CD4-positive, CD25-positive, alpha-beta regulatory T cell (primary cell): ENCODE measurements at regions not wholly inside any gene's neighbourhood (a gene's known extent, or its start where the extent isn't known, plus 50 kb on each side); places are given as distances from the start of the nearest gene placed in this dataset.

Experiments used
- ATAC-seq, 2 donors: fragments of 150-1000 bp; cut with Tn5 transposase; one replicate each; pipeline ENCODE4 v1.10.0; 2021; ENCODE audit warnings: low read depth in 2 of 2, moderate number of reproducible peaks in 2 of 2, moderate library complexity in 1 of 2
- DNase-seq, 3 donors: peaks; one replicate each; pipeline versions ENCODE4 v3.0.0 to v3.0.0-alpha.2; 2012 to 2022; ENCODE audit warnings: mixed read lengths in 1 of 3
- H3K27ac ChIP-seq: one replicate; pipeline ENCODE4 v1.7.0; 2013; ENCODE audit warnings: mild to moderate bottlenecking, low read length; ENCODE audit not compliant: insufficient read depth, poor library complexity, severe bottlenecking
- H3K27me3 ChIP-seq: one replicate; pipeline ENCODE4 v1.7.0; 2013; ENCODE audit warnings: low read length; ENCODE audit not compliant: control insufficient read depth, insufficient read depth
- H3K36me3 ChIP-seq: one replicate; pipeline ENCODE4 v1.7.0; 2013; ENCODE audit warnings: mild to moderate bottlenecking, low read length, moderate library complexity; ENCODE audit not compliant: control insufficient read depth, insufficient read depth
- H3K4me1 ChIP-seq: 2 replicates; pipeline ENCODE4 v1.7.0; 2013; ENCODE audit warnings: mild to moderate bottlenecking, low read length; ENCODE audit not compliant: insufficient read depth, control insufficient read depth, poor library complexity, severe bottlenecking
- H3K4me3 ChIP-seq: one replicate; pipeline ENCODE4 v1.7.0; 2013; ENCODE audit warnings: low read depth, mild to moderate bottlenecking, low read length, moderate library complexity
- H3K9me3 ChIP-seq, 2 experiments: 1 replicate in 1 of 2; 2 replicates in 1 of 2; pipeline ENCODE4 v1.7.0; 2013; ENCODE audit warnings: low read length in 2 of 2, mild to moderate bottlenecking in 1 of 2, moderate library complexity in 1 of 2; ENCODE audit not compliant: control insufficient read depth in 2 of 2
- H3K27ac Mint-ChIP-seq, 3 donors: one replicate each; pipeline ENCODE4 v1.8.0; 2020 to 2022; ENCODE audit warnings: mild to moderate bottlenecking in 3 of 3, mixed read lengths in 3 of 3, moderate library complexity in 2 of 3
- H3K27me3 Mint-ChIP-seq: one replicate; pipeline ENCODE4 v1.8.0; 2022; ENCODE audit warnings: mild to moderate bottlenecking, mixed read lengths
- H3K36me3 Mint-ChIP-seq: one replicate; pipeline ENCODE4 v1.8.0; 2020; ENCODE audit warnings: mixed read lengths
- H3K4me1 Mint-ChIP-seq, 4 donors: one replicate each; pipeline ENCODE4 v1.8.0; 2020 to 2022; ENCODE audit warnings: mixed read lengths in 4 of 4, mild to moderate bottlenecking in 1 of 4
- H3K4me3 Mint-ChIP-seq, 4 donors: one replicate each; pipeline ENCODE4 v1.8.0; 2020 to 2022; ENCODE audit warnings: mild to moderate bottlenecking in 4 of 4, mixed read lengths in 4 of 4, moderate library complexity in 3 of 4
- H3K9me3 Mint-ChIP-seq, 7 donors: one replicate each; pipeline ENCODE4 v1.8.0; 2020 to 2022; ENCODE audit warnings: mixed read lengths in 7 of 7, mild to moderate bottlenecking in 3 of 7, moderate library complexity in 2 of 7

GRCh38 chr5:174831031-174831660 lies 106.8 kb downstream of the MSX2 start:
- DNase-seq, result no peak
- no peak overlapping the region for H3K27ac Mint-ChIP-seq
- no peaks in the 10 kb centered on the region for H3K9me3 ChIP-seq
- no peak for ATAC-seq
- no peak overlapping the region for H3K27ac ChIP-seq
- H3K27me3 Mint-ChIP-seq, result no peaks in the 10 kb centered on the region
- H3K36me3 Mint-ChIP-seq, result no peaks in the 10 kb centered on the region
- H3K27me3 ChIP-seq, result no peaks in the 10 kb centered on the region
- no peaks in the 10 kb centered on the region for H3K4me1 ChIP-seq
- H3K36me3 ChIP-seq, result no peaks in the 10 kb centered on the region
- H3K9me3 Mint-ChIP-seq, result peaks cover 0 to 2% (median 0%) of the 10 kb centered on the region in 7 donors
- H3K4me1 Mint-ChIP-seq, result no peaks in the 10 kb centered on the region
- H3K4me3 ChIP-seq, result no peak overlapping the region
- H3K4me3 Mint-ChIP-seq, result no peak overlapping the region

GRCh38 chr5:174829511-174829864 lies 105.1 kb downstream of the MSX2 start:
- Histone ChIP-seq H3K27me3 (no peaks in the 10 kb centered on the region), H3K9me3 (no peaks in the 10 kb centered on the region), H3K4me3 (no peak overlapping the region), H3K27ac (no peak overlapping the region), H3K36me3 (no peaks in the 10 kb centered on the region), H3K4me1 (no peaks in the 10 kb centered on the region)
- H3K27ac Mint-ChIP-seq, result no peak overlapping the region
- H3K36me3 Mint-ChIP-seq, result no peaks in the 10 kb centered on the region
- no peak for ATAC-seq
- no peaks in the 10 kb centered on the region for H3K4me1 Mint-ChIP-seq
- H3K27me3 Mint-ChIP-seq, result no peaks in the 10 kb centered on the region
- DNase-seq, result no peak
- H3K4me3 Mint-ChIP-seq, result no peak overlapping the region
- peaks cover 0 to 4% (median 0%) of the 10 kb centered on the region in 7 donors for H3K9me3 Mint-ChIP-seq

- DNase-seq (no peak), ATAC-seq (no peak)
- H3K27me3 ChIP-seq, result no peaks in the 10 kb centered on the region
- H3K36me3 ChIP-seq, result no peaks in the 10 kb centered on the region
- Mint-ChIP-seq H3K4me1 (no peaks in the 10 kb centered on the region), H3K36me3 (no peaks in the 10 kb centered on the region), H3K27me3 (no peaks in the 10 kb centered on the region), H3K4me3 (no peak overlapping the region), H3K27ac (no peak overlapping the region), H3K9me3 (peaks cover 0 to 4% (median 0%) of the 10 kb centered on the region in 7 donors)
- no peak overlapping the region for H3K27ac ChIP-seq
- H3K9me3 ChIP-seq, result no peaks in the 10 kb centered on the region
- no peak overlapping the region for H3K4me3 ChIP-seq
- H3K4me1 ChIP-seq, result no peaks in the 10 kb centered on the region
These were observed 104.6 kb downstream of the MSX2 start for GRCh38 chr5:174828804-174829510.

GRCh38 chr5:174827558-174827957 lies 103.2 kb downstream of the MSX2 start:
- ATAC-seq, result no peak
- no peak overlapping the region for H3K4me3 Mint-ChIP-seq

GRCh38 chr5:174825587-174825986 lies 101.2 kb downstream of the MSX2 start:
- H3K9me3 Mint-ChIP-seq, result peaks cover 0 to 3% (median 1%) of the 10 kb centered on the region in 7 donors
- H3K4me3 Mint-ChIP-seq, result no peak overlapping the region
- no peak for DNase-seq
- Histone ChIP-seq H3K4me1 (no peaks in the 10 kb centered on the region), H3K27me3 (no peaks in the 10 kb centered on the region), H3K36me3 (no peaks in the 10 kb centered on the region), H3K4me3 (no peak overlapping the region), H3K9me3 (no peaks in the 10 kb centered on the region), H3K27ac (no peak overlapping the region)
- H3K4me1 Mint-ChIP-seq, result no peaks in the 10 kb centered on the region
- no peak for ATAC-seq
- H3K27ac Mint-ChIP-seq, result no peak overlapping the region
- no peaks in the 10 kb centered on the region for H3K27me3 Mint-ChIP-seq
- H3K36me3 Mint-ChIP-seq, result no peaks in the 10 kb centered on the region

More at GRCh38 chr5:174827558-174827957, 103.2 kb downstream of the MSX2 start:
- no peaks in the 10 kb centered on the region for H3K36me3 ChIP-seq
- H3K27me3 Mint-ChIP-seq, result no peaks in the 10 kb centered on the region
- no peaks in the 10 kb centered on the region for H3K4me1 Mint-ChIP-seq
- DNase-seq, result no peak
- H3K36me3 Mint-ChIP-seq, result no peaks in the 10 kb centered on the region
- no peaks in the 10 kb centered on the region for H3K9me3 ChIP-seq
- no peaks in the 10 kb centered on the region for H3K27me3 ChIP-seq
- peaks cover 0 to 3% (median 0%) of the 10 kb centered on the region in 7 donors for H3K9me3 Mint-ChIP-seq
- H3K27ac ChIP-seq, result no peak overlapping the region
- H3K4me1 ChIP-seq, result no peaks in the 10 kb centered on the region
- H3K4me3 ChIP-seq, result no peak overlapping the region
- H3K27ac Mint-ChIP-seq, result no peak overlapping the region

- Histone ChIP-seq H3K36me3 (no peaks in the 10 kb centered on the region), H3K27ac (no peak overlapping the region), H3K4me3 (no peak overlapping the region), H3K4me1 (no peaks in the 10 kb centered on the region), H3K9me3 (no peaks in the 10 kb centered on the region), H3K27me3 (no peaks in the 10 kb centered on the region)
- no peaks in the 10 kb centered on the region for H3K27me3 Mint-ChIP-seq
- H3K4me1 Mint-ChIP-seq, result no peaks in the 10 kb centered on the region
- no peaks in the 10 kb centered on the region for H3K36me3 Mint-ChIP-seq
- no peak overlapping the region for H3K27ac Mint-ChIP-seq
- peaks cover 0 to 10% (median 2%) of the 10 kb centered on the region in 7 donors for H3K9me3 Mint-ChIP-seq
- no peak for DNase-seq
- no peak for ATAC-seq
- no peak overlapping the region for H3K4me3 Mint-ChIP-seq
These were observed 94.0 kb downstream of the MSX2 start for GRCh38 chr5:174818430-174818829.

- Histone ChIP-seq H3K4me3 (no peak overlapping the region), H3K27me3 (no peaks in the 10 kb centered on the region), H3K4me1 (no peaks in the 10 kb centered on the region), H3K9me3 (no peaks in the 10 kb centered on the region), H3K36me3 (no peaks in the 10 kb centered on the region), H3K27ac (no peak overlapping the region)
- H3K4me3 Mint-ChIP-seq, result no peak overlapping the region
- no peak for ATAC-seq
- no peaks in the 10 kb centered on the region for H3K27me3 Mint-ChIP-seq
- no peak overlapping the region for H3K27ac Mint-ChIP-seq
- no peaks in the 10 kb centered on the region for H3K36me3 Mint-ChIP-seq
- DNase-seq, result no peak
- H3K4me1 Mint-ChIP-seq, result no peaks in the 10 kb centered on the region
- peaks cover 0 to 10% (median 2%) of the 10 kb centered on the region in 7 donors for H3K9me3 Mint-ChIP-seq
These were observed 93.2 kb downstream of the MSX2 start for GRCh38 chr5:174817610-174818009.

GRCh38 chr5:174816858-174817257 lies 92.5 kb downstream of the MSX2 start:
- Mint-ChIP-seq H3K27ac (no peak overlapping the region), H3K36me3 (no peaks in the 10 kb centered on the region), H3K27me3 (no peaks in the 10 kb centered on the region), H3K4me3 (no peak overlapping the region), H3K4me1 (no peaks in the 10 kb centered on the region), H3K9me3 (peaks cover 0 to 10% (median 2%) of the 10 kb centered on the region in 7 donors)
- no peaks in the 10 kb centered on the region for H3K4me1 ChIP-seq
- no peak overlapping the region for H3K27ac ChIP-seq
- H3K4me3 ChIP-seq, result no peak overlapping the region
- no peaks in the 10 kb centered on the region for H3K36me3 ChIP-seq
- no peak for DNase-seq
- H3K9me3 ChIP-seq, result no peaks in the 10 kb centered on the region
- H3K27me3 ChIP-seq, result no peaks in the 10 kb centered on the region
- ATAC-seq, result no peak
